HG03439 (cell line): ENCODE measurements at regions not wholly inside any gene's neighbourhood (a gene's known extent, or its start where the extent isn't known, plus 50 kb on each side); places are given as distances from the start of the nearest gene placed in this dataset.

Experiments
- ATAC-seq: cut with Tn5 transposase; IDR thresholded peaks from one replicate; pipeline ENCODE4 v1.9.1; 2021; ENCODE audit warnings: mild to moderate bottlenecking, moderate library complexity; ENCODE audit not compliant: unreplicated experiment

- ATAC-seq, result no peak
These were observed 365.3 kb downstream of the MTRR start for GRCh38 chr5:8234179-8234770.

GRCh38 chr5:8238080-8238479 is 369.1 kb downstream of the MTRR start:
- ATAC-seq, result no peak

GRCh38 chr5:8239198-8239597 is 370.2 kb downstream of the MTRR start:
- no peak for ATAC-seq

GRCh38 chr5:8239646-8240045 is 370.7 kb downstream of the MTRR start:
- no peak for ATAC-seq

- no peak for ATAC-seq
These were observed 372.1 kb downstream of the MTRR start for GRCh38 chr5:8241076-8241475.

- no peak for ATAC-seq
These were observed 372.6 kb downstream of the MTRR start for GRCh38 chr5:8241558-8241957.

GRCh38 chr5:8247049-8247899 is 378.3 kb downstream of the MTRR start:
- no peak for ATAC-seq

- no peak for ATAC-seq
These were observed 384.4 kb downstream of the MTRR start for GRCh38 chr5:8253376-8253775.

- ATAC-seq, result no peak
These were observed 385.7 kb downstream of the MTRR start for GRCh38 chr5:8254674-8255073.

GRCh38 chr5:8258801-8259200 is 389.9 kb downstream of the MTRR start:
- ATAC-seq, result no peak

- ATAC-seq, result no peak
These were observed 401.3 kb downstream of the MTRR start for GRCh38 chr5:8270246-8270645.

- no peak for ATAC-seq
These were observed 411.9 kb downstream of the MTRR start for GRCh38 chr5:8280711-8281363.

GRCh38 chr5:8288334-8288733 is 419.4 kb downstream of the MTRR start:
- no peak for ATAC-seq

- ATAC-seq, result no peak
These were observed 420.1 kb downstream of the MTRR start for GRCh38 chr5:8288897-8289516.

- ATAC-seq, result no peak
These were observed 420.8 kb downstream of the MTRR start for GRCh38 chr5:8289779-8290178.

GRCh38 chr5:8290721-8291120 is 421.8 kb downstream of the MTRR start:
- ATAC-seq, result no peak

GRCh38 chr5:8291641-8292040 is 422.7 kb downstream of the MTRR start:
- no peak for ATAC-seq

- no peak for ATAC-seq
These were observed 426.2 kb downstream of the MTRR start for GRCh38 chr5:8295141-8295540.

- ATAC-seq, result no peak
These were observed 430.8 kb downstream of the MTRR start for GRCh38 chr5:8299716-8300115.

GRCh38 chr5:8304341-8304740 is 435.4 kb downstream of the MTRR start:
- ATAC-seq, result no peak

- ATAC-seq, result no peak
These were observed 437.4 kb downstream of the MTRR start for GRCh38 chr5:8306288-8306896.
